ENCODE measurements at regions not wholly inside any gene's neighbourhood (a gene's known extent, or its start where the extent isn't known, plus 50 kb on each side); places are given as distances from the start of the nearest gene placed in this dataset.

- TF ChIP-seq CTCF (IDR thresholded peaks at IDR 0.05) (no peak), EZH2 (IDR thresholded peaks at IDR 0.05) (no peak)
Observed at GRCh38 chr22:22327723-22328122, 83.1 kb downstream of the VPREB1 start.

All from neural progenitor cell (in vitro differentiated cells).